GM18502 (cell line): ENCODE measurements at regions not wholly inside any gene's neighbourhood (a gene's known extent, or its start where the extent isn't known, plus 50 kb on each side); places are given as distances from the start of the nearest gene placed in this dataset.
"Not testable (repeated sequence)": the region's sequence is repeated elsewhere in the genome, so short reads cannot be mapped to it uniquely, and the experiment has no call there.

ENCODE experiments used
- ATAC-seq: cut with Tn5 transposase; IDR thresholded peaks from one replicate; pipeline ENCODE4 v1.9.1; 2021; ENCODE audit warnings: mild to moderate bottlenecking; ENCODE audit not compliant: unreplicated experiment, poor library complexity

DNA sequence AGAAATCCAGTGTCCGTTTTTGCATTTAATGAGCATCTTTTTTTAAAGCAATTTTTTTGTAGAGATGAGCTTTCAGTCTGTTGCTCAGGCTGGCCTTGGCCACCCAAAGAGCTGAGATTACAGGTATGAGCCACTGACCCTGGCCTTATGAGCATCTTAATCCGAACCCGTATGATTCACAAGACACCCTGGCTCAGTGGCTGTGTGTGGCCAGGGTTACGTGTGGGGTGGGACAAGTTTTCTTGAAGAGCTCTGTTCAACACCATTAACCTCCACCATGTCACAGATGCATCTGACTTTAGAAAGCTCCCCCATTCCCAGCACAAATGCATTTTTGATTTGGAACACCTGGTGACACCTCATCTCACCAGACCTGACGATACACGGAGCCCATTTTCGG is 166.5 kb upstream of the PITRM1 start:
- ATAC-seq, result no peak

DNA sequence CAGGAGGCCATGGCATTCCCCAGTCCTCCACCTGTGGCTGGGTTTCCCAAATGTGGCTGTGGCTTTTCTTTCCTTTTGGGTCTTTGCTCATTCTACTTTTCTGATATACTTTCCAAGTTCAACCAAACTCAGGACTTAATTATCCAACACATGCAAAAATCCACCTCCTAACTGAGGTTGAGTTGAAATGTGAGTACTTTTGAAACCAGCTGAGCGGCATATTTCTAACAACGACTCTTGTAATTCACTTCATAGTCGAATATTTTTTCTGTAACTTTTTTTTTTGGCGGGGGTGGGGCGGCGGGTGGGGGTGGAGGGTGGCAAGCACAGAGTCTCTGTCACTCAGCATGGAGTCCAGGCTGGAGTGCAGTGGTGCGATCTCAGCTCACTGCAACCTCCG is 165.2 kb upstream of the PITRM1 start:
- ATAC-seq, result no peak

- ATAC-seq, result no peak
These were observed 164.2 kb upstream of the PITRM1 start for GRCh38 chr10:3336673-3337293.

DNA sequence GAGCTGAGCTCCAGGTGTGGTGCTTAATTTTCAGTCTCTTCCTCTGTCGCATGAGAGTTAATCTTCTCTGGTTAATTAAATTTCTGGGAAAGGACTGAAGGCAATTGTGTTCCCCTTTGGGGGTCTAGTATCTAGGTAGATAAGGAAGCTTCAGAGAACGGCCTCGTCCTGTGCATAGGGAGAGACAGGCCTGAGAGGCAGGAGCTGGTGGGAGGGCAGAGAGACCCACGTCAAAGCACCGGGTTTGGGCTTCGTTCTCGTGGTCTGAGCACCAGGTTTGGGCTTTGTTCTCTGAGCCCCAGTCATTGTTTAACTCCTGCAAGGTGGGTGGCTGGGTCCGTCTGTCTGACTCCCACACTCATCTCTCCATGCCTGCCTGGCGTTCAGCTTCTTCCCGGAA is 160.8 kb upstream of the PITRM1 start:
- no peak for ATAC-seq

DNA sequence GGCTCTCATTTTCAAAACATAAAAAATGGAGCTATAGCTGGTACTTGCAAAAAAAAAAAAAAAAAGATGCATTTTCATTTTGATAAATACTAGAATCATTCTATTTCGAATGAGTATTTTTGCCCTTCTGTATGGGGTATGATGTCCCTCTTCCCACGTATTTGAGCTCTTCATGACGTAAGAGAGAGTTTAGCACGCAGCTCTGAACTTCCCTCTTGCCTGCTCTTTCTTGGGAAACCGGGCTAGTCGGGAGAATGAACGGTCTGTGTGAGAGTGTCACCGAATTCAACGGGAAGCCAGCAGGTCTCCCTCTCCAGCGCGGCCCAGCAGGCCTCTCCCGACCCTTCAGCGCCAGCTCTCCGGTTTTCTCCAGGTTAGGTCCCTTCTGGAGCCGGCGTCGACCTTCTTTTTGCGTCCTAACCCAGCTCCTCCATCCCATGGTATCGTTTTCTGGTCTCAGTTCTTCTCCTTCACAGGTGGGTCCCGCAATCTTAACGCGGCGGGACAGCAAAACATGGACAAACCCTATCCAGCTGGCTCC is 159.2 kb upstream of the PITRM1 start:
- no peak for ATAC-seq

- no peak for ATAC-seq
These were observed 158.6 kb upstream of the PITRM1 start for GRCh38 chr10:3331187-3331586.

- no peak for ATAC-seq
These were observed 158.1 kb upstream of the PITRM1 start for GRCh38 chr10:3330663-3331062.

- ATAC-seq, result no peak
These were observed 153.6 kb upstream of the PITRM1 start for GRCh38 chr10:3325954-3326750.

- ATAC-seq, result no peak
These were observed 152.0 kb upstream of the PITRM1 start for GRCh38 chr10:3324612-3325038.

- no peak for ATAC-seq
These were observed 151.4 kb upstream of the PITRM1 start for GRCh38 chr10:3323865-3324498.

DNA sequence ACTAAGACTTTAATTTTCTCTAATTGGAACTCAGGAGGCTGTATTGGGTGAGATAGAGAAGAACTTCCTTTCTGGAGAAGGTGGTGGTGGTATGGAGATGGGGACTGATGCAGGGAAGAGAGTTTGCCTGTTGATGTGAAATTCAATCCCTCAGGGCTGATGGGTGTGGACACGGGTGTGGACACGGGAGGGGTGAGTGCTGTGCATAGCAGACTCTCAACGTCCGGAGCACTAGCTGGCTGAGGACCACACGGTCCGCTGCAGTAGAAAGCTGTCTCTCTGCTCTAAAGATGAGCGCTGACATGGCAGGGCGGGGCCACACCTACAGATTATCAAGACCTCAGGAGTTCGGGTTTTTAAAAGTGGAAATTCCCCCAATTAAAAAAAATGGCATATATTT is 148.5 kb upstream of the PITRM1 start:
- no peak for ATAC-seq

DNA sequence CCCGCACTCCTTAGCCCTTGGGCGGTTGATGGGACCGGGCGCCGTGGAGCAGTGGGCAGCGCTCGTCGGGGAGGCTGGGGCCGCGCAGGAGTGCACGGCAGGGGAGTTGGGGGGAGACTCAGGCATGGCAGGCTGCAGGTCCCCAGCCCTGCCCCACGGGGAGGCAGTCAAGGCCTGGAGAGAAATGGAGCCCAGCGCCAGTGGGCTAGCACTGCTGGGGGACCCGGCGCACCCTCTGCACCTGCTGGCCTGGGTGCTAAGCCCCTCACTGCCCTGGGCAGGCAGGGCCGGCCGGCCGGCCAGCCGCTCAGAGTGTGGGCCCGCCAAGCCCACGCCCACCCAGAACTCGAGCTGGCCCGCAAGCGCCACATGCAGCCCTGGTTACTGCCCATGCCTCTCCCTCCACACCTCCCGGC is 147.2 kb upstream of the PITRM1 start:
- no peak for ATAC-seq

GRCh38 chr10:3318480-3318807 is 145.9 kb upstream of the PITRM1 start:
- not testable (repeated sequence) for ATAC-seq

- ATAC-seq, result not testable (repeated sequence)
These were observed 145.2 kb upstream of the PITRM1 start for GRCh38 chr10:3317553-3318479.

- not testable (repeated sequence) for ATAC-seq
These were observed 142.0 kb upstream of the PITRM1 start for GRCh38 chr10:3314445-3315085.

GRCh38 chr10:3313784-3314444 is 141.3 kb upstream of the PITRM1 start:
- not testable (repeated sequence) for ATAC-seq

DNA sequence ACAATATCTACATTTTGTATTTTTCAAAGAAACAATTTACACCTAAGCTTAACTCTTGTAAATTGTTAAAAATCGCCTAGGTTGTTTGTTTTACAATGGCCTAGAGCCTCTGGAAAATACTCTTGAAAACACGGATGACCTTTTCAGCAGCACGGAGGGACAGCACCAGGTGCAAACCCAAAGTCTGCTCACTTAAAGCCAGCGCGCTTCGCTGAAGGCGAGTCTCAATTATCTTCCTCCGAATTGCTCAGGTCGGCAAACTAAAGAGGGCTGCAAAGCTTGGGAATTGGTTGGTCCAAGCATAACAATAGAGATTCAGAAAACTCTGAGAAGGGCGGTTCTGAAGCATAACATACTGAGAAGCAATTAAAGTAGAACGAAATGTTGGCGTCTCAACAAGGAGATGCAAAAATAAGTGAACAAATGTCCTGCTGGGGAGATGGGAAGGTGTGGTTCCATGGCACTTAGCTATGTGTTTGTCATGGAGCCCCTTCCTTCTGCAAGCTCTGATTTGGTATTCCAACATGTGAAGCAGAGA is 139.9 kb upstream of the PITRM1 start:
- ATAC-seq, result no peak

DNA sequence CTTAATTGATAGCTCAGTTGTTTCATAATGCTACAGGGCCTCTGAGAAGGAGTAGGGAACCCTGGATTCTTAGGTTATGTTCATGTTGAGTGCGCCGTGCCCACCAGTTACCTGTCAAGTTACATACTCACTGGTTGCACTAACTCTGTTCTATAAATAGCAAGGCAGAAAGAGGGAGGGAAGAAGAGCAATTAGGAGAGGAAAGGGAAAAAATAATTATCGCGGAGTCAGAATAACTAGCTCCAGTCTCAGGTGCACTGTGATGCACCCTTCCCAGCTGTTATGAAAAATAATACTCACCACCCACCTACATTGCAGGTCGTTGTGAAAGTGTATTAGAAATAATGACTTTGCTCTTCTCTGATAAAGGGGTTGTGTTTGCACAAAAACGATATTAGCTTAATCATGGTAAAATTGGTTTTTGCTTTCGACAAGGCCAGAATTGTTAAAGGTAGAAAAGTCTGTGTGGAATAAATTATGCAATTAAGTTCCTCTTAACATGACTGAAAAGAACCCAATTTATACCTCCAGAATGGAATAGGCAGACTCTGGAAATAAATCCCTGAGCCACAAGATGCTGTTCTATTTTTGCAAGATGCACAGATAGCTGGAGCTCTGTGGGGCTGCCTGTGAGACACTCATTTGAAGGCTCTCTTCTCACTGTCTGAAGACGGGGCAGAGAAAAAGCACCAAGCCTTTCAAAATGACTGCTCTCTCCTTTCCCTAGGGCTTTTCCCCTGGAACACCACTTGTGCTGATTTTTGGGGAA is 137.6 kb upstream of the PITRM1 start:
- ATAC-seq, result no peak
